Fibroblast of skin of left biceps (primary cell): ENCODE measurements at regions not wholly inside any gene's neighbourhood (a gene's known extent, or its start where the extent isn't known, plus 50 kb on each side); places are given as distances from the start of the nearest gene placed in this dataset.
A peak's percentile ranks its signal among the peaks of the same experiment; 100 is the strongest.

ENCODE experiments used
- DNase-seq, 2 experiments: peaks; one replicate each; pipeline ENCODE4 v3.0.0-alpha.2; 2013; ENCODE audit warnings: low read depth in 2 of 2

GRCh38 chr20:39424962-39425678 lies 463.0 kb downstream of the DHX35 start:
- DNase-seq = no peak

GRCh38 chr20:39421571-39422105 lies 459.5 kb downstream of the DHX35 start:
- no peak for DNase-seq

- no peak for DNase-seq
Observed at GRCh38 chr20:39412091-39412490, 449.9 kb downstream of the DHX35 start.

GRCh38 chr20:39399463-39399862 lies 437.3 kb downstream of the DHX35 start:
- DNase-seq = no peak

GRCh38 chr20:39398656-39399055 lies 436.5 kb downstream of the DHX35 start:
- no peak for DNase-seq

GRCh38 chr20:39397646-39398045 lies 435.5 kb downstream of the DHX35 start:
- no peak for DNase-seq

GRCh38 chr20:39395478-39396291 lies 433.5 kb downstream of the DHX35 start:
- no peak for DNase-seq

GRCh38 chr20:39394461-39394860 lies 432.3 kb downstream of the DHX35 start:
- no peak for DNase-seq

GRCh38 chr20:39390186-39390585 lies 428.0 kb downstream of the DHX35 start:
- DNase-seq = no peak

- peak in 1 of 2 experiments; percentile 1 for DNase-seq
Observed at GRCh38 chr20:39381595-39381994, 419.5 kb downstream of the DHX35 start.

- DNase-seq = no peak
Observed at GRCh38 chr20:39378776-39379175, 416.6 kb downstream of the DHX35 start.

- DNase-seq = no peak
Observed at GRCh38 chr20:39376788-39377187, 414.6 kb downstream of the DHX35 start.

GRCh38 chr20:39364320-39364719 lies 402.2 kb downstream of the DHX35 start:
- no peak for DNase-seq

GRCh38 chr20:39359981-39360620 lies 398.0 kb downstream of the DHX35 start:
- DNase-seq = no peak

- no peak for DNase-seq
Observed at GRCh38 chr20:39358052-39358451, 395.9 kb downstream of the DHX35 start.

- DNase-seq = no peak
Observed at GRCh38 chr20:39356908-39357307, 394.8 kb downstream of the DHX35 start.

- DNase-seq = no peak
Observed at GRCh38 chr20:39349240-39349639, 387.1 kb downstream of the DHX35 start.

GRCh38 chr20:39347626-39348025 lies 385.5 kb downstream of the DHX35 start:
- DNase-seq = no peak

- DNase-seq = no peak
Observed at GRCh38 chr20:39342463-39342862, 380.3 kb downstream of the DHX35 start.

- no peak for DNase-seq
Observed at GRCh38 chr20:39338469-39339376, 376.6 kb downstream of the DHX35 start.

- DNase-seq = no peak
Observed at GRCh38 chr20:39333211-39333610, 371.1 kb downstream of the DHX35 start.
